Left colon (tissue), 2 donors: ENCODE measurements at regions not wholly inside any gene's neighbourhood (a gene's known extent, or its start where the extent isn't known, plus 50 kb on each side); places are given as distances from the start of the nearest gene placed in this dataset.

Source experiments
- ATAC-seq: fragments of 200-7000 bp; cut with Tn5 transposase; one replicate; pipeline ENCODE4 v1.9.1; 2020; ENCODE audit warnings: mild to moderate bottlenecking, moderate library complexity
- DNase-seq, 2 donors: peaks; one replicate each; pipeline ENCODE4 v3.0.0-alpha.2; 2020
- intact Hi-C, 2 donors: fragments of 100-400 bp; cut with DNase I in 1 of 2; cut with micrococcal nuclease in 1 of 2; formaldehyde crosslinking; loops; one replicate each; pipeline versions ENCODE4 v1.11.2 to v1.14.0; 2022; cut with DNase I, micrococcal nuclease
- donor health status: DM: no; HTN: no; CAD: no.
- donor health status: DM: yes; HTN: yes; CAD: no.

GRCh38 chr12:126537961-126538530 lies 1472.8 kb downstream of the AACS start:
- intact Hi-C loops = no loop called here
- ATAC-seq (no peak), DNase-seq (no peak)

GRCh38 chr12:126538888-126539287 lies 1473.7 kb downstream of the AACS start:
- no peak for ATAC-seq
- no peak for DNase-seq
- intact Hi-C loops = no loop called here

DNA sequence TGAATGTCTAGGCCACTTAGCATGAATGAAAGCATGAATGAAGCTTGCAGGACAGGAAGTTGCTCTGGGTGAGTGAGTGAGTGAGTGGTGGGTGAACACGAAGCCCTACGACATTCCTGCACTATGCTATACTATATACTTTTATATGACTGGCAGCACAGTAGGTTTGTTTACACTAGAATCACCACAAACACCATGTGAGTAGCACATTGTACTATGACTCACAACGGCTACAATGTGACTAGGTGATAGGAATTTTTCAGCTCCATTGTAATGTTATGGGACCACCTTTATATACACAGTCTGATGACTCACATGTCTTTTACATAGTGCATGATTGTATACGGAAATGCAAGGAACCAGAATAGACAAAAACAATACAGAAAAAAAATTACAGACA lies 1480.2 kb downstream of the AACS start:
- intact Hi-C loops = no loop called here
- DNase-seq (no peak), ATAC-seq (no peak)

DNA sequence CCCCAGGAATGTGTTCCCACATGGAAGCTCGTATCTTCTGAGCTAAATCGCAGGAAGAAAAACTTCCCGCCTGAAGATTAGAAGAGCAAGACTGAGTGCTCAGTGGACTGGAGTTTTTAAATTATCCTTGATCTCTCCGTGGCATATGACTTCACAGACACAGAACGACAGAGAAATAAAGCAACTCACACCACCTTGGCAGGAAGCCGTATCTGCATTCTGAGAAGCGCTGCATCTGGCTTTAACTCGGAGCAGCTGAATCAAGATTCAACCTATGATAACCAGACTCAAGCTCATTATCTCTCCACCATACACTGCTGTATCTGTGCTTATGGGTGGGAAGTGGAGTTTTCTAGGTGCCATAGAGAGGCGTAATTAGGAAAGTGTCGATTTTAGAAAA lies 1482.7 kb downstream of the AACS start:
- ATAC-seq = no peak
- DNase-seq = no peak

DNA sequence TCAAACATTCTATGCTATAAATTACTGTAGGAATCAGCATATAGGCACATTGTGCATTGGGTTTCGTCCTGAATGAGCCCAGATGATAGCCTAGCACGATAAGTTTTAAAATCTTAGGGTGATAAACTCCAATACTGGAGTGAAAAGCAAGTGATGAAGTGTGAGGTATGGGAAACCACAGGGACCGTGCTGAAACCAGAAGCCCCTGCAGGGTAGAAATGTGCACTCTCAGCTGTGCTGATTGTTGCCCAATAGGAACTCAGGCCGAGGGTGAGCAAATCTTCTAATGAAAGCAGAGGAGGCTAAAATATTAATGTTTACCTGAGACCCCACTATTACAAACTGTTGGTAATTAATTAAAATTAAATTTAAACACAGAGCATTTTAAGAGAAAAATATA lies 1486.6 kb downstream of the AACS start:
- DNase-seq = no peak
- no peak for ATAC-seq
- intact Hi-C loops = no loop called here

More for the DNA sequence above, 1482.7 kb downstream of the AACS start:
- intact Hi-C loops = no loop called here

GRCh38 chr12:126554625-126555024 lies 1489.4 kb downstream of the AACS start:
- intact Hi-C loops = no loop called here
- ATAC-seq (no peak), DNase-seq (no peak)

GRCh38 chr12:126557659-126558058 lies 1492.4 kb downstream of the AACS start:
- ATAC-seq = no peak
- DNase-seq = no peak
- intact Hi-C loops = no loop called here

DNA sequence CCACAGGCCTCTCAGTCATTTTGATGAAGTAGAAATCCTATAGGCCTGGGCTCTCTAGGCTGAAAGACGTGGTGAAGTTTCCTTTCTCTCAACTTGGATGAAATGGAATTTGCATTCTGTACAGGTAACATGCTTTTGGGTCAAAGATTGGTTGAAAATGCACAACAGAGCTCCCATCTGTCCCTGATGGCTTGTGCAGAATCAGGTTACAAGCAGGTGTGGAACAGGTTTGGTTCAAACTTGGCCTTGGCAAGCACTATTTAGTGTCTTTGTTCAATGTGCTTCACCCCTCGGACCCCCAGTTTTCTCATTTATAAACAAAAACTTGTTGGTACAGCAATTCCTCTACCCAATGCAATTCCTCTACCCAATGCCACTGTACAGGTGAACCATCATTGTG lies 1493.0 kb downstream of the AACS start:
- no peak for DNase-seq
- intact Hi-C loops = no loop called here
- no peak for ATAC-seq

DNA sequence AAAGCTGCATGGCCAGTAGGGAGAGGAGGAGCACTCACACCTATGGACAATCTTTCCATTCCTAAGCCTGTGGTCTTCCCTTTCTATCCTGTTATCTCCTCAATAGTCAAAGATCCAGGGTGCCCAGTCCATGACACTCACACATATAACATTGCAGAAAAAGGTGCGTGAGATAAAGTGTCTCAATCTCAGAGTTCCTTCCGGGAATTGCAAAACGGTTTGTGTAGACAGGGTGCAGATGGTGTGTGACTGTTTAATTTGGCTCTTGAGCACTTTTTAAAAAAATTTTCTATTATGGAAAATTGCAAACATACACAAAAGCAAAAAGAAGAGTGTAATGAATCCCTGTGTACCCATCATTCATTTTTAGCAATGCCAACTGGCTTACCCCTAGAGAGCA lies 1493.6 kb downstream of the AACS start:
- intact Hi-C loops = no loop called here
- no peak for ATAC-seq
- no peak for DNase-seq

GRCh38 chr12:126567016-126567415 lies 1501.8 kb downstream of the AACS start:
- no peak for DNase-seq
- no peak for ATAC-seq
- intact Hi-C loops = no loop called here

DNA sequence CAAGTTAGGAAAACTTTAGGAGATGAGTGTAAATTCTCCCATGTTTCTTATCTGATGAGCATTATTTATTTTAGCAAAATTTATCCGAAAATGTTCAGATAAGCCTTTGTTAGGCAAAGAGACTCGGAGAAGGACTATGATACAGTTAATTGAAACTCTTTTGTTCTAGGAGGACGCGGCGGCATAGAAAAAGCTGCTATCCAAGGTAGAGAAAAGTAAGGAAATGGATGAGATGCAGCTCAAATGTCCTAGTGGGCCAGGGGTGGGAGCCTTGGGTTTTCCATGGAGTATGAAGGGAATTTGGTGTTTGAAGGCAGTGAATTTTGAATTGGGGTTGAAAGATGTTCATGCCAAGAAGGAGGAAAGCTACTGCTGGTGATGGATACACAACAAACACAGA lies 1504.5 kb downstream of the AACS start:
- ATAC-seq (no peak), DNase-seq (no peak)
- intact Hi-C loops = no loop called here

DNA sequence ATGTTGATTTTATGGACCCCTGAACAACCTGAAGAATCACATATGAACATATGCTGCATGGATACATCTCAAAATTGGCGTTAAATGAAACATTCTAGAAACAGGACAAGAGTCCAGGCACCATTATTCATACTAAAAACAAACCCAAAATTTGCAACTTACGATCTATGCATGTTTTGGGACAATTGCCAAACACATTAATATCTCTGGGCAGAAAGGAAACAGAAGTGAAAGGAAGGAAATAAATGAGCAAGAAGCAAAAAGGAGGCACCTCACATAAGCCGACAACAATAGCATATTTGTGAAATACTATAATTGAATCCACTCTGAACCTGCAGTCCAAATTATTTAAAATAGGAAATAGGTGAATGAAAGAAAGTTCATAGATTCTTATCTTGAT lies 1505.3 kb downstream of the AACS start:
- intact Hi-C loops = no loop called here
- ATAC-seq (no peak), DNase-seq (no peak)

DNA sequence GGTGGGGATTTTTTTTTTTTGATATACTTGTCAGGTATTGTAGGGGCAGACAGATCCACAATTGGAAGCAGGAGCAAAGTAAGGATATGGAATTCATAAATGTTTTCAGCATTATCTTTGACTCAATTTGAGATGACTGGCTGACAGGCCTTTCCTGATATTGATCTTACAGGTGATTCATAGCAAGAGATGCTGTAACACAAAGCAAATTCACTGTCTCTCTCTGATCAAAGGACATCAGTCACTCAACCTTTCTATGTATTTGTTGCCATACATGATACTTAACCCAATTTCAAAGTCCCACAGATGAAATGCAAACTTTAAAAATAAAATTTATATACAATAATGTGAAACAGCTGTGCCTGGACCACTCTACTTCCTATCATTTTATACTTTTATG lies 1506.9 kb downstream of the AACS start:
- DNase-seq (no peak), ATAC-seq (no peak)
- intact Hi-C loops = no loop called here

DNA sequence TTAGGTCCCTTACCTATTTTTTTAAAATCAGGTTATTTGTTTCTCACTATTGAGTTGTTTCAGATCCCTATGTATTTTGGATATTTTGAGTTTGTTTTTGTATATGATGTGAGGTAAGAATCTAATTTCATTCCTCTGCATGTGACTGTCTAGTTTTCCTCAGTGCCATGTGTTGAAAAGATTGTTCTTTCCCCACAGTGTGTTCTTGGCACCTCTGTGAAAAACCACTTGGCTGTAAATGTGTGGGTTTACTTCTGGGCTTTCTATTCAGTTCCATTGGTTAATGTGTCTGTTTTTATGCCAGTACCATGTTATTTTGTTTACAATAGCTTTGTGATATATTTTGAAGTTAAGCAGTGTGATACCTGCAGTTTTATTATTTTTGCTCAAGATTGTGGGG lies 1516.4 kb downstream of the AACS start:
- DNase-seq (no peak), ATAC-seq (no peak)
- intact Hi-C loops = no loop called here

- DNase-seq = no peak
- intact Hi-C loops = no loop called here
Measured at GRCh38 chr12:126582231-126582630, 1517.0 kb downstream of the AACS start.

DNA sequence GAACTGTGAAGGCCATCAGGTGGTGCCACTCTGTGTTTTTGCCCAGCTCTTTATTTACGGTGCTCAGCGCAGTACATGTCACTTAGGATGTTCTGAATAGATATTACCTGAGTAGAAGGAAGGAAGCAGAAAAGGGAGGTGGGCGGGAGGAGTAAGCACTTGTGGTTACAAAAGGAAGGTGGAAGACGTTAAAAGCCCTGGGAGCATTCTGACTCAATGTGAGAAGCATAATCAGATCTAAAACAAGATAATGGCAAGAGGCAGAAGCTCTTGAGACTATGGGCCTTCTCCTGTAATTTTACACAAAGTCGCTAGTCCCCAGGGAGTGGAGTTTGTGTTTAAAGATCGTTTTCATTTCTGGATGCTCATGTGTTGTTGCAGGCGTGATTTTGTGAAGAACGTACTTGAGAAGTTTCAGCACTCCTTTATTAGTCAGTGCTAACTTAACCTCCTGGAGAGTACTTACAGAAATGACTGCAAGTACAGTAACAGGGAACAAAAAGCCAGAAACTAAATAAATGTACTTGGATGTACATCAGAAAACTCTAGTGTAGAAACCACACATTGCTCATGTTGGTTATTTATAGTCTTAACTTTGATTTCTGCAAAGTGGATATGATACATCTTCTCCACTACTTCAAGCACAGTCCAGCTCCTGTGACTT lies 1523.5 kb downstream of the AACS start:
- DNase-seq = no peak
- no peak for ATAC-seq
- intact Hi-C loops = no loop called here

More at GRCh38 chr12:126582231-126582630, 1517.0 kb downstream of the AACS start:
- no peak for ATAC-seq

DNA sequence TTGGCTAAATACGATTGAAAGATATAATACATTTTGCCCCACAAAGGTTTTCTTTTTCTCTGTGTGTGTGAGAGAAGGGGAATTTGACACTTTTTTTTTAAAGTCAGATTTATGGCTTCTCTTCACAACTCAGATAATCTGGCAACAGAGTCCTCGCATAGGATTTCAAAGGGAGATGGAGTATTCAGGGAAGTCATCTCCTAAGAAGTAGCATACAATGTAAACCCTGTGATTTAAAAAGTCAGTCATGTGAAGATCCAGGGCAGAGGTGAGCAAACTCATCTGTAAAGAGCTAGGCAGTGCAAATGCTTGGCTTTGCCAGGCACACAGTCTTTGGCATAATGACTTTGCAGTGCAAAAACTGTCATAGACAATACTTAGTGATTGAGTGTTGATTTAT lies 1526.3 kb downstream of the AACS start:
- intact Hi-C loops = no loop called here
- ATAC-seq (no peak), DNase-seq (no peak)

DNA sequence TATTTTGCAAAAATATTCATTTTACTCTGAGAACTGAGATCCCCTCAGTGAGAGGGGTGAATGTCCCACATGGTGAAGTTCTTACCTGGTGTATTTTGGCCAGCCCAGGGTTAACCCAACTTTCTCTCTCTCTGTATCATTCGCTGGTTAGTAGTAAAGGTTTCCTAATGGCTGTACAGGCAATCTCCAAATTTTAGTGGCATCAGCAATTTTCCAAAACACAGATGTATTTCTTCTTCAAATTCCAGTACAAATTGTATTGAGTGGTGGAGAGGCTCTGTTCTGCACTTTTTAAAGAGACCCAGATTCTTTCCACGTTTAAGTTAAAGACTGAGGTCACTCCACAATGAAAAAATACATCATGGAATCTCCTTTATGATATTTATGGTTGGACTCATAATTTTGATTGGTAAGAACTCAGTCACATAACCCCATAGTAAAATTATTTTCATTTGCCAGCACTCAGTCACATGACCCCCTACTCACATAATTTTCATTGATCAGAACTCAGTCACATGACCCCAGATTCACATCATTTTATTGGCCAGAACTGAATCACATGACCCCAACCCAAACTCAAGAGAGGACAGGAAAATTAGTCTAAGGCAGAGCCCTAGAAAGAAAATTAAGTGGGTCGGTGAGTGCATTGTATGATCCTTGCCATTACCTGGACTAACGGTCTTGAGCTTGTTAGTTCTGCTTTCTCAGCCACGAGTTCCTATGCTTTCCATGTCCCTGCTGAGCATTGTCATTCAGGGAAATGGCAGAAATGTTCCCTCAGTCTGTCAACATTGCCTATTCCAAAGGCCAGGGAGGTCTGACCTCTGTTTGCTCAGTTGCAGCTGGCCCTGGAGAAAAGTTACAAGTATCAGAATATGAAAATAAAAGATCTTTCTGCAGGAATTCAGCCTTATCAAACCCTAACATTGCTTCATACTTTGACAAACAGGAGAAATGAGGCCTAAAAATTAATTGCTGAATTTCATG lies 1536.2 kb downstream of the AACS start:
- no peak for DNase-seq
- no peak for ATAC-seq
- intact Hi-C loops = no loop called here

DNA sequence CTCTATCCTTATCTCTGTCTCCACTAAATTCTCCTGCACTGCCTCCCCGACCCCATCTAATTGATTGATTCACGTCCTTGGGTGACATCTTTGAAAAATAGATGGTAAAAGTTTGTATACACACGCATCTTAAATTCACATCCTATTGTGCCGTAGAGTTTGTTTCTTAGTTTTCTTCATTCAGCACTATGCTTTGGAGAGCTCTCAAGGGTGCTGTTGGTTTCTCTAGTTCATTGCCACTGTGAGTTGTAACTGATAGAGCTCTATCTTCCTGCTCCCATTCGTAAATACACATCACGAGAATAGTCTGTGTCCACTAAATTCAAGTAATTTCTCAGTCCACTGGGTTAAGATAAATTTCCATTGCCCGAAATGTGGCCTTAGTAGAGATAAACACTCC lies 1537.4 kb downstream of the AACS start:
- no peak for DNase-seq
- intact Hi-C loops = no loop called here
- no peak for ATAC-seq

DNA sequence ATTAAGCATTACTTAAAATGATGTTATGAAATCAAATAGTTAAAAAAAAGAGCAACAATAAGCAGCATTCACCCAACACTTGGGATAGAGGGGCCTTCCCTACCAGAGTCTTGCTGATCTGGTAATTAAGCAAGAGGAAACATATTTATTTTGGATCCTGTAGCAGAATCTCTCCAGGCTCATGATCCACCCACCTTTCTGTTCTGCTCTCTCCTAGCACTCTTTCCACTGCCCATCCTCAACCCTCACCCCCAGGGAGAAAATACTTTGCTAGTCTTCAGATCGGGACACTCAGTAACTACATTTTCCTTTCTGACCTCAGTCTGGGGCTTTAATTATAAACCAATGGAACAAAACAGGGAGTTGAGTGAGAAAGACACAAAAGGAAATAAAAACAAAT lies 1541.9 kb downstream of the AACS start:
- DNase-seq = no peak
- no peak for ATAC-seq
- intact Hi-C loops = no loop called here
